H1 (cell line): ENCODE measurements at regions not wholly inside any gene's neighbourhood (a gene's known extent, or its start where the extent isn't known, plus 50 kb on each side); places are given as distances from the start of the nearest gene placed in this dataset.

Experiments
- CTCF ChIA-PET: fragments of 300-600 bp; sonication (Branson Sonifier 250); formaldehyde crosslinking; loops from one replicate; lab custom pipeline; 2021; ENCODE audit not compliant: partially characterized antibody; lab: Charles Lee
- POLR2A ChIA-PET: fragments of 300-600 bp; sonication (Branson Sonifier 250); formaldehyde crosslinking; loops from one replicate; lab custom pipeline; 2021; ENCODE audit warnings: inconsistent platforms; ENCODE audit not compliant: partially characterized antibody; lab: Charles Lee
- DNase-seq, 2 experiments: peaks; one replicate each; pipeline versions ENCODE4 v3.0.0 to v3.0.0-alpha.2; 2010 to 2022; ENCODE audit warnings: low spot score in 2 of 2, low read depth in 1 of 2, mixed read lengths in 1 of 2
- FAIRE-seq: peaks from 2 replicates; lab custom pipeline; 2011; peaks lifted over from hg19 to GRCh38; lab: Jason Lieb, UNC
- H2AFZ ChIP-seq: 2 replicates; pipeline ENCODE4 v1.8.1; 2012; ENCODE audit warnings: low read length, inconsistent platforms
- H2AK5ac ChIP-seq: 2 replicates; pipeline ENCODE4 v1.6.1; 2013; ENCODE audit warnings: low read depth, low read length
- H2BK120ac ChIP-seq: replicated peaks from 2 replicates; pipeline ENCODE3; 2013; ENCODE audit warnings: low read depth, low read length, inconsistent platforms
- H2BK12ac ChIP-seq: 2 replicates; pipeline ENCODE4 v1.6.1; 2013; ENCODE audit warnings: low read depth, low read length
- H2BK15ac ChIP-seq: 2 replicates; pipeline ENCODE4 v1.6.1; 2013; ENCODE audit warnings: low read length
- H2BK20ac ChIP-seq: 2 replicates; pipeline ENCODE4 v1.6.1; 2013; ENCODE audit warnings: low read length
- H2BK5ac ChIP-seq: 2 replicates; pipeline ENCODE4 v1.6.1; 2013; ENCODE audit warnings: low read depth, low read length
- H3K14ac ChIP-seq: 2 replicates; pipeline ENCODE4 v1.6.1; 2013; ENCODE audit warnings: inconsistent platforms; ENCODE audit not compliant: insufficient read length
- H3K18ac ChIP-seq: 2 replicates; pipeline ENCODE4 v1.6.1; 2013; ENCODE audit warnings: low read length; ENCODE audit errors: extremely low read depth
- H3K23ac ChIP-seq: 2 replicates; pipeline ENCODE4 v1.6.1; 2013; ENCODE audit warnings: inconsistent platforms; ENCODE audit not compliant: insufficient read length
- H3K23me2 ChIP-seq: 2 replicates; pipeline ENCODE4 v1.6.1; 2013; ENCODE audit warnings: low read depth, low read length
- H3K27ac ChIP-seq: 2 replicates; pipeline ENCODE4 v1.6.1; 2011; ENCODE audit warnings: low read depth, low read length, inconsistent platforms
- H3K27me3 ChIP-seq, 4 experiments: replicated peaks in 1 of 4; 1 replicate in 1 of 4; 2 replicates in 3 of 4; pipeline versions ENCODE4 v1.6.1 to v1.8.1; 2011 to 2013; ENCODE audit warnings: low read length in 3 of 4, mild to moderate bottlenecking in 3 of 4, inconsistent platforms in 2 of 4, mixed read lengths in 2 of 4, moderate library complexity in 1 of 4; ENCODE audit not compliant: control insufficient read depth in 3 of 4, insufficient read depth in 3 of 4; ENCODE audit errors: extremely low read depth in 1 of 4
- H3K36me3 ChIP-seq, 4 experiments: 2 replicates each; pipeline versions ENCODE4 v1.6.1 to v1.8.1; 2011 to 2013; ENCODE audit warnings: mild to moderate bottlenecking in 4 of 4, low read length in 3 of 4, moderate library complexity in 2 of 4, control low read depth in 1 of 4, inconsistent platforms in 1 of 4; ENCODE audit not compliant: insufficient read depth in 4 of 4, control insufficient read depth in 2 of 4
- H3K4ac ChIP-seq: replicated peaks from 2 replicates; pipeline ENCODE3; 2013; ENCODE audit warnings: low read length, low read depth, mixed read lengths, inconsistent platforms; ENCODE audit not compliant: insufficient read length
- H3K4me1 ChIP-seq, 4 experiments: replicated peaks in 1 of 4; 1 replicate in 1 of 4; 2 replicates in 3 of 4; pipeline versions ENCODE4 v1.6.1 to v1.8.1; 2011 to 2013; ENCODE audit warnings: low read length in 3 of 4, inconsistent platforms in 2 of 4, mixed read lengths in 1 of 4; ENCODE audit not compliant: insufficient read depth in 4 of 4, control insufficient read depth in 3 of 4
- H3K4me2 ChIP-seq, 2 experiments: 2 replicates each; pipeline versions ENCODE4 v1.6.1 to v1.8.1; 2011 to 2013; ENCODE audit warnings: low read depth in 2 of 2, low read length in 2 of 2, control low read depth in 1 of 2, inconsistent platforms in 1 of 2, mild to moderate bottlenecking in 1 of 2; ENCODE audit not compliant: insufficient read depth in 1 of 2
- H3K4me3 ChIP-seq, 4 experiments: fragments of 200-600, 300-600 bp in 1 of 4; sonication (generic), shearing (Covaris generic), sonication (Bioruptor Twin) in 1 of 4; 2 replicates each; pipeline versions ENCODE4 v1.5.1 to v1.8.1; 2011 to 2016; ENCODE audit warnings: low read length in 4 of 4, low read depth in 3 of 4, control low read depth in 2 of 4, inconsistent platforms in 2 of 4, mild to moderate bottlenecking in 2 of 4, mixed read lengths in 1 of 4, moderate library complexity in 1 of 4; ENCODE audit not compliant: insufficient read depth in 2 of 4; ENCODE audit errors: extremely low read depth in 1 of 4
- H3K56ac ChIP-seq: replicated peaks from 2 replicates; pipeline ENCODE3; 2013; ENCODE audit warnings: low read depth, mild to moderate bottlenecking, mixed read lengths, low read length, inconsistent platforms; ENCODE audit not compliant: insufficient read length
- H3K79me1 ChIP-seq: 2 replicates; pipeline ENCODE4 v1.6.1; 2013; ENCODE audit warnings: low read depth, low read length, control low read depth
- H3K79me2 ChIP-seq, 2 experiments: 2 replicates each; pipeline versions ENCODE4 v1.6.1 to v1.8.1; 2012 to 2013; ENCODE audit warnings: low read length in 2 of 2, mild to moderate bottlenecking in 2 of 2, inconsistent platforms in 1 of 2; ENCODE audit not compliant: insufficient read depth in 2 of 2, control insufficient read depth in 1 of 2
- H3K9ac ChIP-seq, 4 experiments: replicated peaks in 1 of 4; 1 replicate in 1 of 4; 2 replicates in 3 of 4; pipeline versions ENCODE4 v1.6.1 to v1.8.1; 2011 to 2013; ENCODE audit warnings: low read depth in 3 of 4, low read length in 3 of 4, control low read depth in 2 of 4, mild to moderate bottlenecking in 2 of 4, moderate library complexity in 2 of 4, inconsistent platforms in 1 of 4; ENCODE audit errors: extremely low read depth in 1 of 4
- H3K9me3 ChIP-seq, 2 experiments: 2 replicates each; pipeline versions ENCODE4 v1.6.1 to v1.8.1; 2012 to 2013; ENCODE audit warnings: mild to moderate bottlenecking in 2 of 2, moderate library complexity in 2 of 2, control low read depth in 1 of 2, inconsistent platforms in 1 of 2, low read depth in 1 of 2, low read length in 1 of 2, mixed read lengths in 1 of 2; ENCODE audit not compliant: insufficient read depth in 2 of 2
- H4K20me1 ChIP-seq, 2 experiments: replicated peaks in 1 of 2; 2 replicates each; pipeline versions ENCODE3 to v1.8.1; 2011 to 2013; ENCODE audit warnings: inconsistent platforms in 2 of 2, low read length in 2 of 2, mild to moderate bottlenecking in 1 of 2; ENCODE audit not compliant: insufficient read depth in 2 of 2, control insufficient read depth in 1 of 2
- H4K5ac ChIP-seq: 2 replicates; pipeline ENCODE4 v1.6.1; 2013; ENCODE audit warnings: low read length, low read depth, mixed read lengths, inconsistent platforms; ENCODE audit not compliant: insufficient read length
- H4K8ac ChIP-seq: 2 replicates; pipeline ENCODE4 v1.8.0; 2013; ENCODE audit warnings: mild to moderate bottlenecking, moderate library complexity, low read length, inconsistent platforms; ENCODE audit not compliant: insufficient read depth; ENCODE audit errors: extremely low read depth
- H4K91ac ChIP-seq: replicated peaks from 2 replicates; pipeline ENCODE3; 2013; ENCODE audit warnings: low read length, mixed read lengths, inconsistent platforms; ENCODE audit not compliant: insufficient read length
- BACH1 ChIP-seq: IDR thresholded peaks from 2 replicates; pipeline ENCODE4 v1.6.1; 2012; ENCODE audit warnings: low read length, improper control_type of control experiment
- BCL11A ChIP-seq, 2 experiments: IDR thresholded peaks; one replicate each; pipeline ENCODE4 v1.6.1; 2011; ENCODE audit warnings: low read depth in 2 of 2, low read length in 2 of 2, mild to moderate bottlenecking in 2 of 2
- CTBP2 ChIP-seq: IDR thresholded peaks from 2 replicates; pipeline ENCODE4 v1.7.0; 2011; ENCODE audit warnings: borderline replicate concordance, mild to moderate bottlenecking, moderate library complexity, mixed read lengths, low read length; ENCODE audit not compliant: insufficient read depth, insufficient read length
- JUND ChIP-seq: IDR thresholded peaks from 2 replicates; pipeline ENCODE4 v1.6.1; 2011; ENCODE audit warnings: mild to moderate bottlenecking, improper control_type of control experiment, low read length
- SIX5 ChIP-seq: IDR thresholded peaks from 2 replicates; pipeline ENCODE4 v1.6.1; 2011; ENCODE audit warnings: mild to moderate bottlenecking, low read depth, low read length
- ZNF274 ChIP-seq: IDR thresholded peaks from 2 replicates; pipeline ENCODE4 v1.7.0; 2012; ENCODE audit warnings: low read length, borderline replicate concordance; ENCODE audit errors: extremely low read depth

- no peak overlapping the region for H3K23ac ChIP-seq
- H4K5ac ChIP-seq, result no peak overlapping the region
- no peaks in the 10 kb centered on the region for H3K79me2 ChIP-seq
- ChIA-PET CTCF (interaction anchor here (0.5 to 1.0 kb wide), 2 partner anchors 14 to 18 kb away, joined by 3 to 5 read pairs; no protein-coding TSS in a partner anchor), POLR2A (no interaction called here)
- H2AFZ ChIP-seq, result no peak overlapping the region
- no peak overlapping the region for H3K56ac ChIP-seq
- no peaks in the 10 kb centered on the region for H3K79me1 ChIP-seq
- H3K14ac ChIP-seq, result no peak overlapping the region
- H2AK5ac ChIP-seq, result no peak overlapping the region
- no peak overlapping the region for H2BK120ac ChIP-seq
- no peak overlapping the region for H4K8ac ChIP-seq
- H3K4me1 ChIP-seq, result no peaks in the 10 kb centered on the region
- H3K18ac ChIP-seq, result no peak overlapping the region
- no peaks in the 10 kb centered on the region for H3K9me3 ChIP-seq
- no peak overlapping the region for H2BK15ac ChIP-seq
- no peak overlapping the region for H3K4me2 ChIP-seq
- no peak overlapping the region for H2BK20ac ChIP-seq
- H4K91ac ChIP-seq, result no peak overlapping the region
- no peak overlapping the region for H3K27ac ChIP-seq
- no peak overlapping the region for H3K4ac ChIP-seq
- H3K23me2 ChIP-seq, result no peaks in the 10 kb centered on the region
- H4K20me1 ChIP-seq, result no peaks in the 10 kb centered on the region
- H2BK12ac ChIP-seq, result no peak overlapping the region
- no peak overlapping the region for H3K4me3 ChIP-seq
- no peaks in the 10 kb centered on the region for H3K27me3 ChIP-seq
- DNase-seq (no peak), FAIRE-seq (no peak)
- no peak overlapping the region for H2BK5ac ChIP-seq
- no peak overlapping the region for H3K9ac ChIP-seq
- H3K36me3 ChIP-seq, result no peaks in the 10 kb centered on the region
- TF ChIP-seq JUND (no peak), SIX5 (no peak), ZNF274 (no peak), BCL11A (IDR thresholded peaks at IDR 0.05; ENCODE audit: low read depth in 2 of 2, low read length in 2 of 2) (no peak), CTBP2 (no peak), BACH1 (no peak)
Measured at GRCh38 chr5:120999550-120999949, 535.5 kb downstream of the PRR16 start.
